Hepatocyte (in vitro differentiated cells): ENCODE measurements at regions not wholly inside any gene's neighbourhood (a gene's known extent, or its start where the extent isn't known, plus 50 kb on each side); places are given as distances from the start of the nearest gene placed in this dataset.

Experiments
- DNase-seq: peaks from one replicate; pipeline ENCODE4 v3.0.0-alpha.2; 2016; ENCODE audit warnings: low spot score
- H2AFZ ChIP-seq: fragments of 200-600 bp; sonication (generic); 2 replicates; pipeline ENCODE4 v1.6.0; 2016; ENCODE audit warnings: antibody characterized with exemption, mild to moderate bottlenecking
- H3K27ac ChIP-seq: fragments of 200-600 bp; sonication (generic); 2 replicates; pipeline ENCODE4 v1.5.1; 2016; ENCODE audit warnings: mild to moderate bottlenecking
- H3K27me3 ChIP-seq: fragments of 200-600 bp; sonication (generic); 2 replicates; pipeline ENCODE4 v1.6.1; 2016
- H3K36me3 ChIP-seq: fragments of 200-600 bp; sonication (generic); replicated peaks from 2 replicates; pipeline ENCODE4 v1.5.1; 2016; ENCODE audit warnings: low read depth; ENCODE audit not compliant: insufficient read depth
- H3K4me1 ChIP-seq: fragments of 200-600 bp; sonication (generic); 2 replicates; pipeline ENCODE4 v1.5.1; 2016; ENCODE audit warnings: mild to moderate bottlenecking, moderate library complexity; ENCODE audit not compliant: insufficient read depth
- H3K4me2 ChIP-seq: fragments of 200-600 bp; sonication (generic); 2 replicates; pipeline ENCODE4 v1.6.0; 2016
- H3K4me3 ChIP-seq: fragments of 200-600 bp; sonication (generic); 2 replicates; pipeline ENCODE4 v1.5.1; 2016; ENCODE audit warnings: mild to moderate bottlenecking
- H3K79me2 ChIP-seq: fragments of 200-600 bp; sonication (generic); 2 replicates; pipeline ENCODE4 v1.6.0; 2017; ENCODE audit warnings: mild to moderate bottlenecking
- H3K9me2 ChIP-seq: fragments of 200-600 bp; sonication (generic); replicated peaks from 2 replicates; pipeline ENCODE4 v1.6.0; 2017; ENCODE audit warnings: mild to moderate bottlenecking; ENCODE audit not compliant: insufficient read depth
- H3K9me3 ChIP-seq: fragments of 200-600 bp; sonication (generic); 2 replicates; pipeline ENCODE4 v1.5.1; 2016; ENCODE audit warnings: low read depth, mild to moderate bottlenecking
- H4K20me1 ChIP-seq: fragments of 200-600 bp; sonication (generic); 2 replicates; pipeline ENCODE4 v1.6.0; 2016; ENCODE audit warnings: mild to moderate bottlenecking; ENCODE audit not compliant: insufficient read depth, poor library complexity, severe bottlenecking
- CTCF ChIP-seq: fragments of 200-600 bp; sonication (generic); IDR thresholded peaks from 2 replicates; pipeline ENCODE4 v1.5.1; 2016; ENCODE audit warnings: antibody characterized with exemption, mild to moderate bottlenecking; ENCODE audit not compliant: poor library complexity
- EZH2 ChIP-seq: fragments of 200-600 bp; sonication (generic); IDR thresholded peaks from 2 replicates; pipeline ENCODE4 v1.6.1; 2016; ENCODE audit warnings: antibody characterized with exemption, mild to moderate bottlenecking, borderline replicate concordance
- EZH2phosphoT487 ChIP-seq: fragments of 200-600 bp; sonication (generic); IDR thresholded peaks from one replicate; pipeline ENCODE4 v1.6.1; 2018; ENCODE audit warnings: antibody characterized with exemption, mild to moderate bottlenecking, low read depth, moderate library complexity; ENCODE audit not compliant: unreplicated experiment, severe bottlenecking
- WGBS: methylation state at CpG from one replicate; pipeline ENCODE4 v1.1.6; 2016; ENCODE audit warnings: low lambda C conversion rate; ENCODE audit errors: missing lambda C conversion rate; 5-methylcytosine and 5-hydroxymethylcytosine counted together

- H3K9me2 ChIP-seq, result no peaks in the 10 kb centered on the region
- DNase-seq, result no peak
- WGBS, result 92% methylated on average over 12 of the region's 12 CpGs
- TF ChIP-seq CTCF (no peak), EZH2 (no peak), EZH2phosphoT487 (no peak)
- H4K20me1 ChIP-seq, result no peaks in the 10 kb centered on the region
- H3K4me2 ChIP-seq, result no peak overlapping the region
- H3K4me3 ChIP-seq, result no peak overlapping the region
- H3K9me3 ChIP-seq, result no peaks in the 10 kb centered on the region
- no peak overlapping the region for H2AFZ ChIP-seq
- H3K36me3 ChIP-seq, result no peaks in the 10 kb centered on the region
- no peaks in the 10 kb centered on the region for H3K27me3 ChIP-seq
- H3K4me1 ChIP-seq, result no peaks in the 10 kb centered on the region
- no peak overlapping the region for H3K27ac ChIP-seq
- no peaks in the 10 kb centered on the region for H3K79me2 ChIP-seq
Observed at GRCh38 chrX:1011691-1012283, 200.7 kb downstream of the CRLF2 start.

DNA sequence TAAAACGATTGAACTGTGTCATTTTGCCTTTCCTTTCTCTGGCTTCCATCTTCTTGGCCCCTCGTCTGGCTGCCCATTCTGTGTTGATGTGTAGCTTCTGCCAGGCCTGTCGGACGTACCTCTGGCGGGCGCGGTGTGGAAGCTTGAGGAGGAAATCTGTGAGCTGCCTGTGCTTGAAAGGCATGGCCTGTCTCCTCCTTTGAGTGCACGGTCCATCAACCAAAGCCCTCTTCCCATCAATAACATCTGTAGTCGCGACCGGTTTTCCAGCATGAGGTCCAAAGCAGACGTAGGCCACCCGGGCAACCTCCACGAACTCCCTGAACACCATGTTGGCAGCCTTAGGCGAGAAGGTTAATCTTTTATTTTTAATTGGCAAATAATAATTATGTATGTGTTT is 202.7 kb downstream of the CRLF2 start:
- no peaks in the 10 kb centered on the region for H3K9me2 ChIP-seq
- H2AFZ ChIP-seq, result no peak overlapping the region
- H4K20me1 ChIP-seq, result no peaks in the 10 kb centered on the region
- H3K36me3 ChIP-seq, result no peaks in the 10 kb centered on the region
- no peak overlapping the region for H3K27ac ChIP-seq
- H3K27me3 ChIP-seq, result no peaks in the 10 kb centered on the region
- no peak for DNase-seq
- no peaks in the 10 kb centered on the region for H3K79me2 ChIP-seq
- H3K4me1 ChIP-seq, result no peaks in the 10 kb centered on the region
- 92% methylated on average over 15 of the region's 15 CpGs for WGBS
- no peak overlapping the region for H3K4me2 ChIP-seq
- no peak overlapping the region for H3K4me3 ChIP-seq
- H3K9me3 ChIP-seq, result no peaks in the 10 kb centered on the region
- TF ChIP-seq CTCF (no peak), EZH2 (no peak), EZH2phosphoT487 (no peak)

GRCh38 chrX:1006156-1006730 is 206.2 kb downstream of the CRLF2 start:
- Histone ChIP-seq H2AFZ (no peak overlapping the region), H3K4me1 (no peaks in the 10 kb centered on the region), H3K4me3 (no peak overlapping the region), H3K9me2 (no peaks in the 10 kb centered on the region), H3K27ac (no peak overlapping the region), H3K79me2 (no peaks in the 10 kb centered on the region), H3K27me3 (no peaks in the 10 kb centered on the region), H3K36me3 (no peaks in the 10 kb centered on the region), H4K20me1 (no peaks in the 10 kb centered on the region), H3K4me2 (no peak overlapping the region), H3K9me3 (no peaks in the 10 kb centered on the region)
- no peak for DNase-seq
- WGBS, result 95% methylated on average over 20 of the region's 20 CpGs
- TF ChIP-seq CTCF (no peak), EZH2phosphoT487 (no peak), EZH2 (no peak)
